Middle frontal gyrus (tissue), 1 donor: ENCODE measurements at regions not wholly inside any gene's neighbourhood (a gene's known extent, or its start where the extent isn't known, plus 50 kb on each side); places are given as distances from the start of the nearest gene placed in this dataset.

Experiments
- DNase-seq: peaks from one replicate; pipeline ENCODE4 v3.0.0-alpha.2; 2015; ENCODE audit warnings: low spot score; ENCODE audit errors: extremely low spot score

DNA sequence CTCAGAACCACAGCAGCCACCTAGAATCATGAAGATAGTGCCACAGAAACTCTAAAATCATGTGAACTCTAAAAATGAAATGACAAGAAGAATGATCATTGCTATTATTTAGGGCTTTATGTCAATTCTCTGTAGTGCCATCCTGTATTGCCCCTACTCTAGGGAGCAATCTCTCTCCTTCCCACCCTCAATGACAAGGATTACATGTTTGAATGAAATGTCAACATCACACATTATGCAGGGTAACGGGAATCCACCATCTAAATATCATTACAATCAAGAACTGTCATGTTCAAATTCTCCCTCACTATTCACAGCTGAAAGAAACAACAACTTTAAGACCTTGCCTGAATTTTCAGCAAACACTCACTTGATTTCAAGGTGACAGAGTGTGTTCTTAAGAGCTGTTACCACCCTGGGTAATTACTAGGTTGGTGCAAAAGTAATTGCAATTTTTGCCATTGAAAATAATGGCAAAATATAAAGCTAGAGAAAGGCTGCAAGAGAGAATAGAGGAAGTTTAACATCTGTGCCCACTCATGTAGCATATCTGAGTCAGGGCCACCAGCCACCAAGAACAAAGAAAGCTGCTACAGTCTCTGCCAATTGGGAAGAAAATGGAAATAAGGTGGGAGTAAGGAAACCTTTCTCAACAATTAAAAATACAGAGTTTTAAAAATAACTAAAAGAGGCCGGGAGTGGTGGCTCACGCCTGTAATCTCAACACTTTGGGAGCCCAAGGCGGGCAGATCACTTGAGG is 112.8 kb upstream of the PSMD7 start:
- DNase-seq = no peak

DNA sequence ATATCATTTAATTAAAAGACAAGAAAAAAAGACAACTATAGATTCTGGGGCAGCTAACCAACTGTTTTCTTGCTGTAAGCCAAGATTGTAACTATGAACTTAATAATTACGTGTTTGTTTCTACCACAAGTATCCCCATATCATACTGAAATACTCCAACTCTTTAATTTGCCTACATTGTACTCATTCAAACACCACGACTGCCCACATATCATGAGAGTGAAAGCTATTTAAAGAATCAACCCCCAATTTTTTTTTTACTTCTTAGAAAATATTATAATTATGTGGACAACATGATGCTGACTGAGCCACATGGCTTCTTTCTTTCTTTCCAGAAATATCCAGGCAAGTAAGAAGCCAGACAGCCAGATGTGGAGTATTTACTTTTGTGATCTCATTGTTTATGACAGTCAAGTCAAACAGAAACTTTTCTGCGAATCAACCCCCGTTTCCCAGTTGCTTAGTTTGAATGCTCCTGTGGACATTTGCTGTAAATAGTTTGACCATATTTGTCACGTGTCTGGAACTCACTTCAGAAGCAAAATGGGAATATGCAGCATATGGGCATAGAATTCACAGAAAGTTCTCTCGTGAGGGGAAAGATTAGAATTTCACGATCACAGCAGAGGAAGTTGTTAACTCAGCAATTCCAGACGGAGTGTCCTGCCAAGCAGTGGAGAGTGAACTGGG is 126.8 kb upstream of the PSMD7 start:
- DNase-seq = no peak

DNA sequence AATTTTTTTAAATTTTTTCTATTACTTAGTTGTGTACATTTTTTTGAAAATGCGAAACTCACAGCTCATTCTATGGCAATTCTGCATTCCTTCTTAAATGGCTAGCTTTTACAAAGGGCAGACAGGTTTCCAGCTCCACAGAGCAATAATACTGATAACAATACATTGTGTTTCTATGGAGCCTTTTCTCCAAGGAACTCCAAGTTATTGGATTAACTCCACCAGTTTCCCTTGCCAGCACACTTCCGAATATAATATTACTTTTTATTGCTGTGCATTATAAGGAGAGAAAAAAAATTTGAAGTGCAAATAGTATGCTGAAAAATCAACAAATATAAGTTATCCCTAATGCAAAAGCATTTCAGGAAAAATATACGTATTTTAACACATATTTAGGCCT is 127.5 kb upstream of the PSMD7 start:
- DNase-seq = no peak

DNA sequence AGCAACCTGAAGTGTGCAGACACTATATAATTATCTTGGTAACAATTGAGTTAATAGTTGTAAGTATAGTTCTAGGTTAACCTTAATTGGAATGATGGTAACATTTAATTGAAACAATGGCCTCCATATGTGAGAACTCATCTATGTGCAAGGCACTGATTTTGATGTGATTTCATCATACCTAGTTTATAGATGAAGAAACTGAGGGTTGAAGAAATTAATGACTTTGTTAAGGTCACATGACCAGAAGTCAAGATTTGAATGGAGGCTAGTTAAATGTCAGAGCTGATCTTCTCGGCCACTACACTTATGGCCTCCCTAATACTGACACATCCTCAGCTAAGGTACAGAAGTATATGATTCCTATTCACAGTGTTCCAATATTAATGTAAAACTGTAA is 128.2 kb upstream of the PSMD7 start:
- no peak for DNase-seq

DNA sequence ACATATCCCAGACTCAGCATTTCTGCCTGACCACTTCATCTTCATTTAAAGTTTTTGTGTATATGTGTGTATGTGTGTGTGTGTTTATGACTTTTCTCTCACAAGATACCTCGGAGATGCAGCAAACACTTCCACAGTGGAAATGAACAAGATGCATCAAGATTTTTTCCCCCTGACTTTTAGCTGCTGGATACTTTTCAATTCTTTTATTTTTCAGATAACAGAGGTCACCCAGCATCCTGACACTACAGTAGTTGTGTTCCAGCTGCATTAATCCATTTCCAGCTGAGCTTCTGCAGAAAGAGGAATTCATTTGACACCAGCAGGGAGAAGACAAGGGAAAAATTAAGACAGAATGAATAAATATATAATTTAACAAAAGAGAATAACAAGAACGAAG is 130.2 kb upstream of the PSMD7 start:
- no peak for DNase-seq

DNA sequence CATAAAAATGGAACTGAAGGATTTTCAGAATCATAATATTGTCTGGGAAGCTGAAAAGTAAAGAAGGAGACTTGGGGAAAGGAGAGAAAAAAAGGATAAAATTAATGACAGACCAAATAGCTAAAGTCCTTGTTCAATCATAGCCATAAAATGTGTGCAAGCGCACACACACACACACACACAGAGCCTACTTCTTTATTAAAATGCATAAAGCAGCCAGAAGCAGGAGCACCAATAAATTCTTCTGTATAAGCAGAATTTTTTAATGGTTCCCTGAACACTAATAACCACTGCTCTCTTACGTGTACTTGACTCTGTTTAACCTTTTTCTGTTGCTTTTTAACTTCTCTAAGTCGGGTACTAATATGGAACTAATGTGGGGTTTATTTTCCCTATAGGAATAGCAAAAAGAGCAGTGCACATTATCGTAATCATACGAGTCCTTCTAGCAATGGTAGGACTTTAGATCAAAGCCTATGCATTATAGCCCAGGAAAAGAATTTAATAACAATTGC is 131.0 kb upstream of the PSMD7 start:
- DNase-seq = no peak

DNA sequence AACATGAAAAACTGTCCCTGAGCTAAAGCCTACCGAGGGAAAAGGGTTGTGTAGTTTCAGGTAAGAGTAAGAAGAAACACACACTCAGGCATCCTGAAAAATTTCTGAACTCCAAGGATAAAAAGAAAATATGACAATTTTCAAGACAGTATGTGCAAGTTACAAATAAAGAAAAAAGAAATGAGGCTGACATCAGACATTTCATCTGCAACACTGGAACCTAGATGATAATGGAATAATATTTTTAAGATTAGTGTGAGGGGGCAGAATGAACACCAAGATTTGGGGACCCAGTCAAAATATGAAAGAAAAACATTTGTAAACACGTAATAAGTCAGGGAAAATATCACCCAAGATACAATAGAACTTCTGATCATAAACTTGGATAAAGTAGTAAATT is 135.9 kb upstream of the PSMD7 start:
- DNase-seq = no peak

DNA sequence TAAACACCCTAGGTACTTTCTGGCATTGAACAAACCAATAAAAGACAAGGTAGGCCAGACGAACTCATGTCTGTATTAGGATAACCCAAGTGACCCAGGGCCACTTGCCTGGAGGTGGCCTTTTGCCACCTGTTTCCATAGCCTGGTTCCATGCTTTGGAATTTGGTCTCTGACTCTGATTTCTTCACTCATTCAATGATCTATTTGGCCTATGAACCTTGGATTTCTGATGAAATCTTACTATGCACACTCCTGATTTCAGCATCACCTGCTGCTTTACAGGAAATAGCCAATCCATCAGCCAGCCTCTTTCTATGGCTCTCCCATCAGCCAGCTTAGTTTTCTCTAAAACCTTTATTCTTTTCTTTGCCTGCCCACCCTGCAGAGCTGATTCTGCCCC is 142.8 kb upstream of the PSMD7 start:
- DNase-seq = no peak

DNA sequence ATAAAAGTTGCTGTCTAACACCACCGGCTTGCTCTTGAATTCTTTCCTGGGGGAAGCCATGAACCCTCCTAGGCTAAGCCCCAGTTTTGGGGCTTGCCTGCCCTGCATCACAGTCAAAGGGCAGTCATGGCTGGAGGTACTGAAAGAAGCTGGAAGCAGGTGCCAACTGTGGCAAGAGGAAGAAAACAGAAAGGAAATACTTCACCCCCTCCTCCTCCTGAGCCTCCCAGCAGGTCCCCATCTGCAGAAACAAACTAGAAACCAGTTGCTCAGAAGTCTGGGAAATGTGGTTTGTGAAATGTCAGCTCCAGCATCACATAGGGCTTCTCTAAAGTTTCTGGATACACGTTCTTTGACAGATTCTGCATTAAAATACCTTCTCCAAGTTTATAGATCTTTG is 150.0 kb upstream of the PSMD7 start:
- DNase-seq = no peak

DNA sequence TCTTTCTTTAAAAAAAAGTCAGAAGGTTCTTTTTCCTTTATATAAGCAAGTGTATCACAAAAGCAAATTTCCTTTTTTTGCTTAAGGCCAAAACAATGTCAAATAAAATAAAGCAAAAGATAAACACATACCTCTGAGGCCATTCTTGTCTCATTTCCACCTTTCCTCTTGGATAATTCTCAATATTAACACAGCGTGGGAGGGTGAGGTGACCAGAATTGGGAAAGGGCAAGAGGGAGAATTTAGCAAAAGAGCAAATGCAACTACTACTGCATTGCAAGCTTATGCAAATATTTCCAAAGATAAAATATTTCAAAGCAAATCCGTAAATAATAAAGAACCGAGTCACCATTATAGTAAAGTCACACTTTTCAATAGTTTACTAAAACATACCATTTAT is 153.4 kb upstream of the PSMD7 start:
- no peak for DNase-seq

DNA sequence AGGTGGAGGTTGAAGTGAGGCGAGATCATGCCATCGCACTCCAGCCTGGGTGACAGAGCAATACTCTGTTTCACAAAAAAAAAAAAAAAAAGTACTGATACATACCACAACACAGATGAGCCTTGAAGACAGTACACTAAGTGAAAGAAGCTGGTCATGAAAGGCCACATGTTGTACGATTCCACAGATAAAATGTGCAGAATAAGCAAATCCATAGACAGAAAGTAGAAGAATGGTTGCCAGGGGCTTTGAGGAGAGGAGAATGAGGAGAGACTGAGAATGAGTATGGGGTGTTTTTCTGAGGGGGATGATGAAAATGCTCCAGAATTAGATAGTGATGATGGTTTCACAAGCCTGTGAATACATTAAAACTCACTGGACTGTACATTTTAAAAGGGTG is 155.6 kb upstream of the PSMD7 start:
- DNase-seq = no peak

DNA sequence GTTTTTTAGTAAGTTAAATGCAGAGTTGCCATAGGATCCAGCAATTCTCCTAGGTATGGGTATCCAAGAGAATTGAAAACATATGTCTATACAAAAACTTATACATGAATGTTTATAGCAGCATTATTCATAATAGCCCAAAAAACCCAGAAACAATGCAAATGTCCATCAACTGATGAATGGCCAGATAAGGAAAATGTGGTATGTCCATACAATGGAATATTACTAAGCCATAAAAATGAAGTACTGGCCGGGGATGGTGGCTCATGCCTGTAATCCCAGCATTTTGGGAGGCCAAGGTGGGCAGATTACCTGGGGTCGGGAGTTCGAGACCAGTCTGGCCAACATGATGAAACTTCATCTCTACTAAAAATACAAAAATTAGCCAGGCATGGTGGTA is 156.1 kb upstream of the PSMD7 start:
- DNase-seq = no peak

DNA sequence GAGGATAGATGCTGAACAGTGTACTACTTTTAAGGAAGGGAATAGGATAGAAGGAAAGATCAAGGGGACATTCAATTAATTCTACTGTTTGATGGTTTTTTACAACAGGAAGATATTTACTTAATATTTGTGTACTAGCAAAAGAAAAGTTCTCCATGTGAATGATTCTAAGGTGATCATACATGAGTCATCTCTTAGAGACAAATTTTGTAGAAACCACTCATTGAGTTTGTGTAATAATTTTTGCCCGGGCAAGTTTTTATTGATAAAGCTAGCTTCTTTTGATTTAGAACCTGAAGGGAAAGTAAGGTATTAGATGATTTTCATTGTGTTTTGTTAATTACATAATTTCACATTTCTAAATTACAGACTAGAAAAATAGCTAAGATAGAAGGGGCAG is 172.8 kb upstream of the PSMD7 start:
- no peak for DNase-seq

DNA sequence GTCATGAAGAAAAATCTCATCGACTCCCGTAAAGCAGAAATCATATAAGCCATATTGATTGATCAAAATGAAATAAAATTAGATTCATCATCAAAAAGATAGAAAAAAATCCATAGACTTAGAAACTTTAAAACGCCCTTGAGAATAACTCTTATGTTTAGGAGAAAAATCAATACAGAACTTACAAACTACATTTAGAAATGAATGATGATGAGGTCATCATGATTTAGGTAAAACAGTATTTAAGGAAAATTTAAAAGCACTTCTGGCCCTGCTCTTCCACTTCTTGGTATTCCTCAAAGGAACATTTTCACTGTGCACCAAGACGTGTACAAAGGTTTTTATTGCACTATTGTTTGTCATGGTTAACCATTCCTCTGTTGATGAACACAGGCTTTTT is 173.4 kb upstream of the PSMD7 start:
- no peak for DNase-seq

DNA sequence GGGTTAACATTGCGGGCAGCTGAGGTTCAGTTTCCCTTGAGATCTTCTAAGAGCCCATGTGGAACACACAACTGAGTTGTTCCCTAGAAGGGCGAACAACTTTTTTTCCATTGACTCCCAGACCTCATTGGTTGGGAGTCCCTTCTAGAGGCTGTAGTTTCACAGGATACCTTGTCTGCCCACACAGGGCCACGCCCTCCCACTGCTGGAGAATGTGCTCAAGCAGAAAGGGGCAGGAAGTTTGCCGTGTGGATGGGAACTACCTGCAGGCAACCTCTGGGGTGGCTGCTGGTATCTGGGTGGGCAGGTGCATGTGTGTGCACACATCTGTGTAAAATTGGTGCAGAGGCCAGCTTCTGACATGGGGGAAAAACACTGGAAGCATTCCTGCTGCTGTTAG is 178.8 kb upstream of the PSMD7 start:
- DNase-seq = no peak

DNA sequence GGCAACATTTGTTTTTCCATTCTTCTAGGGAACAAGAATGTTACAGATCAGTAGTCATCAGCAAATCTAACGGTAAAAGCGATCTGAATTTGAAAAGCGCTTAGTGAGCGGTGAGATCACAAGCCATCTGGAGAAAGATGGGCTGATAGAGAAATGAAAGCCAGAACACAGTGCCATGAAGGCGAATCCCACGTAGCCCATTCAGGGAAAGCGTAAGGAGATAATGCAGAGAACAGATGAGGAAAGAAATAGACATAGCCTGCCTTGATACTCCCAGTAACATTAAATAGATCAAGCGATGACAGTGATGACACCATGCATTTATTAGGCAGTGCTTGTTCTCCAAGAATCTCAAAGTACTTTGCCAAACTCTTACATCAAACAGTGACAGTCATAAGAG is 183.1 kb upstream of the PSMD7 start:
- DNase-seq = no peak

DNA sequence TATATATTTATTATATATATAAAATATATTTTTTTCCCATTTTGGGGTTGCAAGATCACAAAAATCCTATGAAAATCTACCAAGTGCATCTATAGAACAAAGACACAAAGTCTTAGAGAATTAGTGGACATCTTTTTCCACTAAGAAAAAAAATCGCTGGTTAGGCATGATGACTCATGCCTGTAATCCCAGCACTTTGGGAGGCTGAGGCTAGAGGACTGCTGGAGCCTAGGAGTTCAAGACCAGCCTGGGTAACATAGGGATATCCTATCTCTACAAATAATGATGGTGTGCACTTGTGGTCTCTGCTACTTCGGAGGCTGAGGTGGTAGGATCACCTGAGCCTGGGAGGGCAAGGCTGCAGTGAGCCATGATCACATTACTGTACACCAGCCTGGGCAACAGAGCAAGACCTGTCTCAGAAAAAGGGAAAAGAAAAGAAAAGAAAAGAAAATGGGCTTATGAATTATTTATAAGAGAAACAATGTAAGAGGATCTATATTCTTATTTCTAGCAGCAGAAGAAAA is 185.1 kb upstream of the PSMD7 start:
- no peak for DNase-seq

DNA sequence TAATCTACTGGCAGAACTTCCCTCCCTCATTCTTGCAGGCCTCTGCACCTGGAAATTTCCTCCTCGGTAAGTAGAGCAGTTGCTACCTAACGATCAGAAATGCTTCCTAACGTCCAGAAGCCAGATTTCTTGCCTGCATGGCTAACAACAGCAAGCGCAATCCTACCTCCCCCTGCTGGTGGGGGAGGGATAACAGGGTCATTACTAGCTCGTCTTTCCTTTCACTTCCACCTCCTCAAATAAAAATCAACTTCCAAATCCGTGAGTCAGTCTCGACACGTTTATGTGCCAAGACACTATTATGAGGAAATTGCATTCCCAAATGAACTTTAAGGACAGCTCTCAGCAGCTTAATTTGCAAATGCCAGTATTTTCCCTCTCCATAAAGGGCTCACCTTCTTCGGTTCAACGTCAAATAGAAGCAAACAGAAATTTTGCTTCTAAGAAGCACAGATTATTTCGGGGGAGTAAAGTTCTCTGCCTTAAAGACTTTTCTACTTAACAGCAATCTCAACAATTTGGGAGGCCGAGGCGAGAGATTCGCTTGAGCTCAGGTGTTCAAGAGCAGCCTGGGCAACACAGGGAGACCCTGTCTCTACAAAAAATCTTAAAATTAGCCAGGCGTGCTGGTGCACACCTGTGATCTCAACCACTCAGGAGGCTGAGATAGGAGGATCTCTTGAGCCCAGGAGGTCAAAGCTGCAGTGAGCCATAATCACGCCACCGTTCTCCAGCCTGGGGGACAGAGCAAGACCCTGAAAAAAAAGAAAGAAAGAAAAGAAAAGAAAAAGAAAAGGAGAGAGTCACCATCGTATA is 188.6 kb upstream of the PSMD7 start:
- DNase-seq = no peak

DNA sequence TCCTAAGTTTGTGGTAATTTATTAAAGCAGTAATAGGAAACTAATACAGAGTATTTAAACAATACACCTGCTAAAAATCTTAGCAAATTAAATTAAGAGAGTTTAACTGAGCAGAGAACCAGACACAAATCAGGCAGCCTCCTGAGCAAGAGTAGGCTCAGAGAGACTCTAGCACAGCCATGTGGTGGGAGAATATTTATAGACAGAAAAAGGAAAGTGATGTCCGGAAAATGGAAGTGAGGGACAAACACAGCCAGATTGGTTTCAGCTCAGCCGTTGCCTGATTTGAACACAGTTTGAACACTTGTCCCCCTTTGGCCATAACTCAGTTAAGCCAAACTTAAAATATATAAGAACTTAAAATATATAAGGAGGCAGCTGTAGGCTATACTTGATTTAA is 192.6 kb upstream of the PSMD7 start:
- no peak for DNase-seq

DNA sequence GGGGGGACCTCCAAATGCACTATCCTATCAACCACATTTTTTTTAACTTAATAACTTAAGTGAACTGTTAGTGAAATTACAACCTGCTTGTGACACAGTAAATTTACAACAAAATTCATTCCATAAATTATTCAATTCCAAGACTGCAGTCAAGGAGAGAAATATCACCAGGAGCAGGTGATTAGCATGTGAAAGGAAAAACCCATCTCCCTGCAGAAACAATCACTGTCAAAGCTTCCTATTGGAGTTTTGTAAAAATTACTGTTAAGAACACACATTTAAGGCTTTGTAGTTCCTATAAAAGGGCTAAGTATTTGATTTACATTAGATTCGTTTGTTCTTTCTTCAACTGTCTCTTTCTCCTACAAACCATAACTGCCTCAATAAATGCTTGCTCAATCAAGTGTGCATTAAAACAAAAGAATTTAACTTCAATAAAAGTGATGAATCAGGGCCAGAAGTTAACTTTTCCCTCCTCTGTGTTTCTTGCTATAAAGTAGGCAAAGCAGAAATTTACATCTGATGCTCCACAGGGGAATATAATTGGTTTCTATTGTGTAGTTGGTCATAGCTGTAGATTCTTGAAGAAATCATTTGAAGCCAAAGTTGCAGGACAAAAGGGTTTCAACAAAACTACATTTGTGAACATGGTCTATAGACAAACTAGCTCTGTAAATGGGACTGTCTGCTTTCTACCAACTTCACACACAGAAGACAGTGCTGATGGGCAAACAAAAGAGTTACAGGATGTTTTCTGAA is 195.1 kb upstream of the PSMD7 start:
- DNase-seq = no peak
